Endothelial cell (in vitro differentiated cells): ENCODE measurements at regions not wholly inside any gene's neighbourhood (a gene's known extent, or its start where the extent isn't known, plus 50 kb on each side); places are given as distances from the start of the nearest gene placed in this dataset.

ENCODE experiments used
- DNase-seq: peaks from one replicate; pipeline ENCODE4 v3.0.0; 2021; ENCODE audit warnings: low spot score
- H3K27ac Mint-ChIP-seq: one replicate; pipeline ENCODE4 v1.8.0; 2021; ENCODE audit warnings: mixed read lengths, inconsistent platforms; ENCODE audit not compliant: unreplicated experiment
- H3K27me3 Mint-ChIP-seq: one replicate; pipeline ENCODE4 v1.8.0; 2021; ENCODE audit warnings: mild to moderate bottlenecking, moderate library complexity, mixed read lengths, inconsistent platforms; ENCODE audit not compliant: unreplicated experiment
- H3K36me3 Mint-ChIP-seq: one replicate; pipeline ENCODE4 v1.8.0; 2021; ENCODE audit warnings: mild to moderate bottlenecking, low read depth, mixed read lengths, inconsistent platforms; ENCODE audit not compliant: unreplicated experiment
- H3K4me1 Mint-ChIP-seq: one replicate; pipeline ENCODE4 v1.8.0; 2021; ENCODE audit warnings: mild to moderate bottlenecking, mixed read lengths, inconsistent platforms; ENCODE audit not compliant: unreplicated experiment
- H3K4me3 Mint-ChIP-seq: one replicate; pipeline ENCODE4 v1.8.0; 2021; ENCODE audit warnings: mild to moderate bottlenecking, mixed read lengths, inconsistent platforms; ENCODE audit not compliant: unreplicated experiment
- H3K9me3 Mint-ChIP-seq: one replicate; pipeline ENCODE4 v1.8.0; 2021; ENCODE audit warnings: mixed read lengths, inconsistent platforms; ENCODE audit not compliant: unreplicated experiment
- CTCF ChIP-seq: fragments of 200-600 bp; sonication (generic); IDR thresholded peaks from one replicate; pipeline ENCODE4 v1.5.0; 2021; ENCODE audit warnings: antibody characterized with exemption; ENCODE audit not compliant: unreplicated experiment

GRCh38 chr22:22784249-22785039 is 103.2 kb upstream of the IGLL5 start:
- DNase-seq = no peak
- Mint-ChIP-seq H3K4me1 (no peaks in the 10 kb centered on the region), H3K27me3 (no peaks in the 10 kb centered on the region), H3K36me3 (no peaks in the 10 kb centered on the region), H3K4me3 (no peak overlapping the region), H3K9me3 (no peaks in the 10 kb centered on the region), H3K27ac (no peak overlapping the region)
- no peak for TF ChIP-seq CTCF

- no peaks in the 10 kb centered on the region for H3K36me3 Mint-ChIP-seq
- no peak overlapping the region for H3K4me3 Mint-ChIP-seq
- no peak overlapping the region for H3K27ac Mint-ChIP-seq
- TF ChIP-seq CTCF = no peak
- no peak for DNase-seq
- no peaks in the 10 kb centered on the region for H3K27me3 Mint-ChIP-seq
- no peaks in the 10 kb centered on the region for H3K4me1 Mint-ChIP-seq
- no peaks in the 10 kb centered on the region for H3K9me3 Mint-ChIP-seq
These were observed 102.1 kb upstream of the IGLL5 start for GRCh38 chr22:22785316-22786065.

- Mint-ChIP-seq H3K4me3 (no peak overlapping the region), H3K9me3 (no peaks in the 10 kb centered on the region), H3K36me3 (no peaks in the 10 kb centered on the region), H3K27me3 (no peaks in the 10 kb centered on the region), H3K27ac (no peak overlapping the region), H3K4me1 (no peaks in the 10 kb centered on the region)
- no peak for TF ChIP-seq CTCF
- no peak for DNase-seq
These were observed 101.1 kb upstream of the IGLL5 start for GRCh38 chr22:22786301-22787115.

GRCh38 chr22:22787151-22787550 is 100.5 kb upstream of the IGLL5 start:
- no peak for TF ChIP-seq CTCF
- H3K4me1 Mint-ChIP-seq = no peaks in the 10 kb centered on the region
- no peaks in the 10 kb centered on the region for H3K36me3 Mint-ChIP-seq
- H3K27ac Mint-ChIP-seq = no peak overlapping the region
- no peaks in the 10 kb centered on the region for H3K9me3 Mint-ChIP-seq
- H3K4me3 Mint-ChIP-seq = no peak overlapping the region
- no peaks in the 10 kb centered on the region for H3K27me3 Mint-ChIP-seq
- DNase-seq = no peak
